GM19397 (cell line): ENCODE measurements at regions not wholly inside any gene's neighbourhood (a gene's known extent, or its start where the extent isn't known, plus 50 kb on each side); places are given as distances from the start of the nearest gene placed in this dataset.

ENCODE experiments used
- ATAC-seq: cut with Tn5 transposase; IDR thresholded peaks from one replicate; pipeline ENCODE4 v1.9.1; 2021; ENCODE audit warnings: mild to moderate bottlenecking, moderate library complexity; ENCODE audit not compliant: unreplicated experiment

GRCh38 chr13:106710266-106710665 is 142.3 kb upstream of the ARGLU1 start:
- ATAC-seq: no peak

DNA sequence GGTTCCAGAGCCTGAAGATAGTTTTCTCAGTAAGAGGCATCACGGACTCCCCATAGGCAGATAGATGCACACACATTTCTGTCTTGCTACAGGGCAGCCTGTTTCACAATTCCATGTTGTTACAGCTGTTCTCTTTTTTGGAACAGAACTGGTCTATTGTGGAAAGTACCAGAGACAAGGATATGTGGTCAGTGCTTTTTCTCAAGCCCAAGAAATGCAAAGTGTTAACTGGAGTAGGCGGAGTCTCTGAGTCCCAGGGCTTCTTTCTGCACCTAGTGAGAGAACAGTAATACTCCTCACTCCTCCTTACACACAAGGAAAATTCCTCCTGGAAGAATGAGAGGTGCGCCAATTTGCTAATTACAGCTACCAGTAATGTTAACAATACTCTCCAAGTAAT is 141.6 kb upstream of the ARGLU1 start:
- no peak for ATAC-seq

DNA sequence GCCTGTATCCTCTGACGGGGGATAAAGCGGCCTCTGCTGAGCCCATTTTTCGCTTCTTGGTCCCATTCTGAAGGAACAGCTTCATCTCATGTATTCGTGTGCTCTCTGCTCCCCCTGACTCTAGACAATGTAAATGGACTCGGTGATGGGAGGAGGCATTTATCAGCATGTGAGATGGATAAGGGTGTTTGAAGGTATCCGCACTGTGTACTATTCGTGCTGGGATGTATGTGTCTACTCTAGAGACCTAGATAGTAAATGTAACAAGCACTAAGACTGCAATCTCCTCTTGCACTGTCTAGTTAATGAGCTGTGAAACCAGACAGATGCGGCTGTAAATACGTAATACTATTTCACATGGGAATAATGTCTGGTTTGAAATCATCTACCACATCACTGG is 134.6 kb upstream of the ARGLU1 start:
- ATAC-seq: no peak

GRCh38 chr13:106701771-106702341 is 133.9 kb upstream of the ARGLU1 start:
- ATAC-seq: no peak

GRCh38 chr13:106700439-106700838 is 132.5 kb upstream of the ARGLU1 start:
- no peak for ATAC-seq

GRCh38 chr13:106700007-106700406 is 132.1 kb upstream of the ARGLU1 start:
- no peak for ATAC-seq

GRCh38 chr13:106699311-106699710 is 131.4 kb upstream of the ARGLU1 start:
- ATAC-seq: no peak

DNA sequence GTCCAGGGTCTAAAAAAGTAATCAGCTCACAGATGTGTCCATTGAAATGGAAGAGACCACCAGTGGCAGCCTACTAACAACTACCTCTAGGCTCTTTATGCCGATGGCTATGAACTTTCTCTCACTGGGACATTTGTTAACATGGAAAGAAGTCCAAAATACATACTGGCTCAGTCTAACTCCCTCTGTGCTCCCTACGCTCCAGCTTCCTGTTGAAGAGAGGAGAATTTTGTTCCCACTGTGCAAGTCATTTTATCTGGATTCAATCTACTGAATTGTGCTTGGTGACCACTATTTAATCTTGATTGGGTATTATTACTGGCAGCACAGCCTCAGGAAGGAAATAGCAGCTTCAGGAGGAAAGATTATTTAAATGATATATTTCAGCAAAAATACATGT is 128.8 kb upstream of the ARGLU1 start:
- no peak for ATAC-seq

- no peak for ATAC-seq
Observed at GRCh38 chr13:106696140-106696539, 128.2 kb upstream of the ARGLU1 start.

GRCh38 chr13:106695139-106695538 is 127.2 kb upstream of the ARGLU1 start:
- ATAC-seq: no peak

- ATAC-seq: no peak
Observed at GRCh38 chr13:106691861-106692260, 123.9 kb upstream of the ARGLU1 start.

GRCh38 chr13:106691341-106691740 is 123.4 kb upstream of the ARGLU1 start:
- ATAC-seq: no peak

DNA sequence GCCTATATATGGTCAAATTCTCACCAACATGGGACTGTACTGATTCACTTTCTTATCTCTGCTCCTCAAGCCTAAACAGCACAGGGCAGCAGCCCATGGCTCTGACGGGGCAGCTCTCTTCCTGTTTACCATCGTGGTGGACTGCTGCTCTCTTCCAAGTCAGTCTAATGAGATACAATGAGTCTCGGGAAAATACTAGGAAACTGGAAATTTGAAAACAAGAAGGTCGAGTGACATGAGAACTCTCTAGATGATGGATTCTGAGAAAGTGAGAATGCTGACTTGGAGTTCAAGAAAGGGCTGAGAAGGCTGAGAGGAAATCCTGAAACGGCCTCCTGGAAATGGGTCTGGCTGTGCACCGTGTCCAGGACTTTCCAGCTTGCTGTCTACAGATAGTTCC is 122.8 kb upstream of the ARGLU1 start:
- no peak for ATAC-seq

DNA sequence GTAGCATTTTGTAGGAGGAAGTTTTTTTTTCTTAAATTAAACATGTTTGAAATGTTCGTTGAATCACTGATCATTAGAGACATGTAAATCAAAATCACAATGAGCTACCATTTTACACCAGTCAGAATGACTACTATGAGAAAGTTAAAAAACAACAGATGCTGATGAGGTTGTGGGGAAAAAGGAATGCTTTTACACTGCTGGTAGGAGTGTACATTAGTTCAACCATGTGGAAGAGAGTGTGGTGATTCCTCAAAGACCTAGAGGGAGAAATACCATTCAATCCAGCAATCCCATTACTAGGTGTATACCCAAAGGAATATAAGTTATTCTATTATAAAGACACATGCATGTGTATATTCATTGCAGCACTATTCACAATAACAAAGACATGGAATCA is 122.0 kb upstream of the ARGLU1 start:
- no peak for ATAC-seq

DNA sequence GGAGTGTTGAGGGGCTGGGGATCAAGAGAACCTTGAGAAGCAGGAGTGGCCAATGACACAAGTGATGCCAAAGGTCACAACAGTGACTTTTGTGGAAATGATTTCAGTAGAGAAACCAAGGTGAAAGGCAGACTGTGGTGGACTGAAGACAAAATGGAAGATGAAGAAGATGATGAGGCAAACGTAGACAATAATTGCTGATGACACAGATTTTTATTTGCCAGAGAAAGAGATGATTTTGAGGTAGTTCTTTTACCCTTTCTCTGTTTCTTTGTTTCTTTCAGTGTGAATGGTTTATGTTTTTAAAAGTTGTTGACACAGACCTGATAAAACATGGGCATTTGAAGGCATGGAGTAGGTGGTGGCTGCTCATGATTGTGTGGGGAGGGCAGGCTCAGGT is 121.0 kb upstream of the ARGLU1 start:
- ATAC-seq: no peak

GRCh38 chr13:106686163-106686562 is 118.2 kb upstream of the ARGLU1 start:
- no peak for ATAC-seq

DNA sequence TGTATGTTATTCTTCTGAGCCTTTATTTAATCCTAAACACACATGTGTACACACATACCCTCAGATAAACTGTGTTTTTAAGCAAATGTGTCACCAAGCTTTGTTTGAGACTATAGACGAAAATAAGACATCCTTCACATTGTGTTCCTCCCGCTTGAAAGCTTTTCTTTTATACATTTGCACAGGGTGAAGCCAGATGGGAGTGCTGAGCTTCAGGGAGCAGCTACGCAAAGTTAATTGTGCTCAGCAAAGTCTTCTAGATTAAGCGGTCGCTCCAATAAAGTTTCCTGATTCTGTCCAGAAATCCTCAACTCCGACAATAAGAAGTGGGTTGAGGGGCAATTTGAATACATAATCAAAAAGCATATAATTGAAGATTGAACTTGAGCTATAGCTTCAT is 117.2 kb upstream of the ARGLU1 start:
- no peak for ATAC-seq

DNA sequence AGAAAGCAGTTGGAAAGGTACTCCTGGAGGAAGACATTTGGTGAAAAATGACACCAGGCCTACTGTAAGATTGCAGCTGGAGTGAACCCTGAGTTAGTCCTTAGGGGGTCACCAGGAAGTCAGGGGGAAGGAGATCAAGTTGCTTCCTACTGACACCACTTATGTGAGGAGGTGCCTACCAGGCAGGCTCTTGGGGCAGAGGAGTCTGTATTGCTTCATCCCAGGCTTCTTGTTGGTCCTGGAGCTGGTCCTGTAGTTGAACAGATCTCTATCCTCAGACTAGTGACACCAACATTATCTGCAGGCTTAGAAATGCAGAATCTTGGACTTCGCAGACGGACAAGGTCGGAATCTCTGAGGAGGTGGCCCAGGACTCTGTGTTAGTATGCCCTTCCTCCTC is 116.0 kb upstream of the ARGLU1 start:
- ATAC-seq: no peak

DNA sequence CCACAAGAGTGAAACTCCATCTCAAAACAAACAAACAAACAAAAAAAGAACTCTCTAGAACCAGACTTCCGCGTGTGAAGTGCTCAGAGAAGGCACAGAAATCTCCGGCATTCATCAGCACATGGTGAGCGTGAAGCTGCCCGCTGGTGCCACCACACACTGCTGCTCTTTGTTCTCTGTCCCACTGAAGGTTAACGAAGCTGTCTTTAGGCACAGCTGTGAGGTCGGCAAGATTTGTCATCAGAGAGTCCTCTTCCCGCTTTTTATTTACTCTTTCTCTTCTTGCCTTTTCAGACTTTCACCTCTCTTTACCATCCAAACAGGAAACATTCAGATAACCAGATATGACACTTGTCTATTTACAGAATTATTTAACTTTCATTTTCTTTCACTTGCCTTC is 115.2 kb upstream of the ARGLU1 start:
- ATAC-seq: no peak

DNA sequence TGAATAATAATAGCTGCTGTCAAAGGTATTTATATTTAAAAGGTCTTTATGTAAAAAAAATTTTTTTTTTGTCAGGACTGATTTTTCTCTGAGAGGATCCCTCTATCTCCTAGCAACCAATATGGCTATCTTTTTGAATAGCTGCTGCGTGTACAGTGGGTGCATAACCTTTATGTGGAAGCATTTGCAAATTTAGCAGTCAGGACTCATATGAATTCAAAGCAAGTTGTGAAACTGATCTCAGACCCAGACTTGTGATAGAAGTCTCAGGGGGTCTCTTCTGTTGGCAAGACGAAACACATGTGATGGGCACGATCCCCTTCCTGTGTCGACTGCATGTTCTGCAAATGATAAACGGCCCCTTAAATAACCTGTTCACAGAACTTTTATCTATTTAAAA is 114.1 kb upstream of the ARGLU1 start:
- no peak for ATAC-seq

- no peak for ATAC-seq
Observed at GRCh38 chr13:106681536-106681935, 113.6 kb upstream of the ARGLU1 start.

- ATAC-seq: no peak
Observed at GRCh38 chr13:106680796-106681472, 113.0 kb upstream of the ARGLU1 start.
